Gastroesophageal sphincter (tissue), 3 donors: ENCODE measurements at regions not wholly inside any gene's neighbourhood (a gene's known extent, or its start where the extent isn't known, plus 50 kb on each side); places are given as distances from the start of the nearest gene placed in this dataset.

Source experiments
- CTCF ChIP-seq, 4 experiments: fragments of 200-600 bp in 2 of 4; fragments of 450-650 bp in 2 of 4; sonication (generic) in 1 of 4; IDR thresholded peaks; one replicate each; pipeline ENCODE4 v1.5.1; 2017 to 2019; ENCODE audit warnings: antibody characterized with exemption in 4 of 4, mild to moderate bottlenecking in 2 of 4, moderate library complexity in 2 of 4
- POLR2A ChIP-seq, 2 donors: fragments of 450-650 bp; IDR thresholded peaks; one replicate each; pipeline ENCODE4 v1.6.1; 2017; ENCODE audit warnings: antibody characterized with exemption in 2 of 2, mild to moderate bottlenecking in 2 of 2, moderate library complexity in 1 of 2
- POLR2AphosphoS5 ChIP-seq: sonication (generic); formaldehyde crosslinking; IDR thresholded peaks from one replicate; pipeline ENCODE4 v1.6.1; 2017; ENCODE audit warnings: antibody characterized with exemption

DNA sequence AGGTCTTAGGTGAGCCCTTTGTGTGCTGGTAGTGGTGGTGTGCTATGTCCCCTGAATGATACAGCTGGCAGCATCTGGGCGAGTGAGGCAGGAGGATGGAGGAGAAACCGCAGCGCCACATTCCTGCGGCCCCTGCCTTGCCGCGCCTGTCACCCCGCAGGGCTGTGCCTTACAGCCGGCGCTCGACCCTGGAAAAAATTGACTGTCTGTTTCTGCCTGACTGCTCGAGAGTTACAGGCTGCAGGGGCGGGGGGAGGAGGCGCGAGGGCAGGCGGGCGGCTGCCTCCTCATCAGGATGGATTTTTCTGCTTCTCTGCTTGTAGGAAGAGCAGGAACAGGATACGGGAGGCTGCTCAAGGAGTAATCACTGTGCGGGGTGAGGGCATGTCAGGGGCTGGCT lies 443.4 kb downstream of the MIAT start:
- TF ChIP-seq CTCF (IDR thresholded peaks at IDR 0.05) (no peak), POLR2A (IDR thresholded peaks at IDR 0.05) (no peak), POLR2AphosphoS5 (peak; percentile 6)
